Endothelial cell of umbilical vein (primary cell): ENCODE measurements at regions not wholly inside any gene's neighbourhood (a gene's known extent, or its start where the extent isn't known, plus 50 kb on each side); places are given as distances from the start of the nearest gene placed in this dataset.

Source experiments
- CTCF ChIP-seq, 2 donors: IDR thresholded peaks; 1 replicate in 1 of 2; 2 replicates in 1 of 2; pipeline ENCODE4 v1.5.1; 2011; ENCODE audit warnings: low read length in 2 of 2, mild to moderate bottlenecking in 2 of 2, moderate library complexity in 2 of 2, control low read depth in 1 of 2, inconsistent platforms in 1 of 2, low read depth in 1 of 2; ENCODE audit not compliant: insufficient read depth in 1 of 2; ENCODE audit errors: extremely low read depth in 1 of 2
- EZH2 ChIP-seq: IDR thresholded peaks from 2 replicates; pipeline ENCODE4 v1.6.1; 2012; ENCODE audit warnings: borderline replicate concordance, low read depth, mild to moderate bottlenecking, moderate library complexity, low read length, inconsistent platforms; ENCODE audit not compliant: severe bottlenecking
- GATA2 ChIP-seq: IDR thresholded peaks from 2 replicates; pipeline ENCODE4 v1.7.0; 2011; ENCODE audit warnings: low read depth, mild to moderate bottlenecking, moderate library complexity, mixed read lengths, low read length; ENCODE audit not compliant: insufficient read length, insufficient read depth
- JUN ChIP-seq: IDR thresholded peaks from 2 replicates; pipeline ENCODE4 v1.6.1; 2011; ENCODE audit warnings: borderline replicate concordance, low read depth; ENCODE audit not compliant: insufficient read length, insufficient read depth
- MAX ChIP-seq: IDR thresholded peaks from 2 replicates; pipeline ENCODE4 v1.6.1; 2011; ENCODE audit not compliant: insufficient read depth, insufficient read length
- MYC ChIP-seq: IDR thresholded peaks from one replicate; pipeline ENCODE4 v1.6.1; 2011; ENCODE audit warnings: mild to moderate bottlenecking, low read depth, low read length
- POLR2A ChIP-seq: IDR thresholded peaks from 2 replicates; pipeline ENCODE4 v1.6.1; 2012; ENCODE audit warnings: low read depth, mild to moderate bottlenecking, control low read depth, low read length
- POLR2AphosphoS5 ChIP-seq: IDR thresholded peaks from 2 replicates; pipeline ENCODE4 v1.6.1; 2012; ENCODE audit warnings: low read depth, mild to moderate bottlenecking, control low read depth, low read length, moderate library complexity; ENCODE audit not compliant: insufficient read depth

- TF ChIP-seq GATA2 (no peak), CTCF (IDR thresholded peaks at IDR 0.05; ENCODE audit: extremely low read depth in 1 of 2, insufficient read depth in 1 of 2, low read depth in 1 of 2, low read length in 2 of 2) (no peak), POLR2A (no peak), POLR2AphosphoS5 (no peak), EZH2 (no peak), JUN (no peak), MYC (no peak), MAX (no peak)
Measured at GRCh38 chr1:93813076-93813475, 65.9 kb downstream of the DNTTIP2 start.
